Activated gamma-delta T cell treated with Interleukin-2 at 50 U/mL for 16 hours (primary cell): ENCODE measurements at regions not wholly inside any gene's neighbourhood (a gene's known extent, or its start where the extent isn't known, plus 50 kb on each side); places are given as distances from the start of the nearest gene placed in this dataset.
"Not testable (repeated sequence)": the region's sequence is repeated elsewhere in the genome, so short reads cannot be mapped to it uniquely, and the experiment has no call there.

Source experiments
- DNase-seq: peaks from one replicate; pipeline ENCODE4 v3.0.0-alpha.2; 2020

- DNase-seq: no peak
Observed at GRCh38 chr2:191476901-191477300, 201.0 kb upstream of the NABP1 start.

GRCh38 chr2:191478799-191479679 lies 198.9 kb upstream of the NABP1 start:
- no peak for DNase-seq

GRCh38 chr2:191479680-191480023 lies 198.3 kb upstream of the NABP1 start:
- no peak for DNase-seq

- DNase-seq: no peak
Observed at GRCh38 chr2:191481305-191482070, 196.4 kb upstream of the NABP1 start.

- DNase-seq: no peak
Observed at GRCh38 chr2:191483117-191483516, 194.8 kb upstream of the NABP1 start.

GRCh38 chr2:191486584-191487320 lies 191.2 kb upstream of the NABP1 start:
- DNase-seq: no peak

- no peak for DNase-seq
Observed at GRCh38 chr2:191488135-191488534, 189.8 kb upstream of the NABP1 start.

- DNase-seq: no peak
Observed at GRCh38 chr2:191489177-191489576, 188.8 kb upstream of the NABP1 start.

GRCh38 chr2:191496838-191497237 lies 181.1 kb upstream of the NABP1 start:
- DNase-seq: no peak

- no peak for DNase-seq
Observed at GRCh38 chr2:191497822-191498221, 180.1 kb upstream of the NABP1 start.

GRCh38 chr2:191499050-191499449 lies 178.9 kb upstream of the NABP1 start:
- DNase-seq: no peak

- DNase-seq: no peak
Observed at GRCh38 chr2:191499874-191500565, 177.9 kb upstream of the NABP1 start.

GRCh38 chr2:191500566-191500883 lies 177.4 kb upstream of the NABP1 start:
- DNase-seq: no peak

- no peak for DNase-seq
Observed at GRCh38 chr2:191500884-191501560, 176.9 kb upstream of the NABP1 start.

GRCh38 chr2:191501561-191502168 lies 176.3 kb upstream of the NABP1 start:
- DNase-seq: no peak

GRCh38 chr2:191506515-191506914 lies 171.4 kb upstream of the NABP1 start:
- no peak for DNase-seq

- DNase-seq: not testable (repeated sequence)
Observed at GRCh38 chr2:191507252-191507853, 170.6 kb upstream of the NABP1 start.

GRCh38 chr2:191508738-191509137 lies 169.2 kb upstream of the NABP1 start:
- DNase-seq: no peak

- DNase-seq: no peak
Observed at GRCh38 chr2:191512216-191512835, 165.6 kb upstream of the NABP1 start.

GRCh38 chr2:191512874-191513273 lies 165.1 kb upstream of the NABP1 start:
- no peak for DNase-seq

- DNase-seq: no peak
Observed at GRCh38 chr2:191514613-191515012, 163.3 kb upstream of the NABP1 start.
